H9 (cell line): ENCODE measurements at regions not wholly inside any gene's neighbourhood (a gene's known extent, or its start where the extent isn't known, plus 50 kb on each side); places are given as distances from the start of the nearest gene placed in this dataset.

Source experiments
- DNase-seq: peaks from one replicate; pipeline ENCODE4 v3.0.0-alpha.2; 2017
- H2AFZ ChIP-seq: one replicate; pipeline ENCODE4 v1.6.1; 2013; ENCODE audit warnings: mild to moderate bottlenecking, low read length, control low read depth, moderate library complexity
- H2AK5ac ChIP-seq: 2 replicates; pipeline ENCODE4 v1.6.1; 2013; ENCODE audit warnings: low read length, control low read depth, mixed read lengths; ENCODE audit not compliant: insufficient read length
- H2BK120ac ChIP-seq: one replicate; pipeline ENCODE4 v1.6.1; 2013; ENCODE audit warnings: low read depth, mild to moderate bottlenecking, low read length, control low read depth, inconsistent platforms; ENCODE audit not compliant: poor library complexity, severe bottlenecking
- H2BK12ac ChIP-seq: 2 replicates; pipeline ENCODE4 v1.6.1; 2013; ENCODE audit warnings: low read length, control low read depth, mixed read lengths, low read depth; ENCODE audit not compliant: insufficient read length
- H2BK15ac ChIP-seq: 2 replicates; pipeline ENCODE4 v1.6.1; 2013; ENCODE audit warnings: low read depth, low read length, control low read depth
- H2BK20ac ChIP-seq: one replicate; pipeline ENCODE4 v1.6.1; 2013; ENCODE audit warnings: low read depth, mild to moderate bottlenecking, low read length, control low read depth, inconsistent platforms; ENCODE audit not compliant: poor library complexity, severe bottlenecking
- H2BK5ac ChIP-seq: 2 replicates; pipeline ENCODE4 v1.6.1; 2013; ENCODE audit warnings: low read length, control low read depth, mixed read lengths; ENCODE audit not compliant: insufficient read length
- H3K14ac ChIP-seq: 2 replicates; pipeline ENCODE4 v1.6.1; 2013; ENCODE audit warnings: low read length, control low read depth; ENCODE audit not compliant: insufficient read depth
- H3K18ac ChIP-seq: 2 replicates; pipeline ENCODE4 v1.6.1; 2013; ENCODE audit warnings: low read depth, mild to moderate bottlenecking, mixed read lengths, low read length, control low read depth; ENCODE audit not compliant: insufficient read length
- H3K23ac ChIP-seq: 2 replicates; pipeline ENCODE4 v1.6.1; 2013; ENCODE audit warnings: low read length, control low read depth, mixed read lengths, low read depth; ENCODE audit not compliant: insufficient read length
- H3K23me2 ChIP-seq: 2 replicates; pipeline ENCODE4 v1.6.1; 2013; ENCODE audit warnings: low read depth, mild to moderate bottlenecking, mixed read lengths, low read length, control low read depth; ENCODE audit not compliant: insufficient read length, poor library complexity, severe bottlenecking
- H3K27ac ChIP-seq: 2 replicates; pipeline ENCODE4 v1.5.1; 2013; ENCODE audit warnings: low read length, control low read depth, mixed read lengths, low read depth; ENCODE audit not compliant: insufficient read length
- H3K27me3 ChIP-seq: 2 replicates; pipeline ENCODE4 v1.6.1; 2013; ENCODE audit warnings: low read length, control low read depth, inconsistent platforms; ENCODE audit not compliant: insufficient read depth
- H3K4ac ChIP-seq: 2 replicates; pipeline ENCODE4 v1.6.1; 2013; ENCODE audit warnings: low read depth, mild to moderate bottlenecking, control low read depth, inconsistent platforms, low read length, moderate library complexity
- H3K4me1 ChIP-seq: 2 replicates; pipeline ENCODE4 v1.6.1; 2013; ENCODE audit warnings: low read length, control low read depth, inconsistent platforms; ENCODE audit not compliant: insufficient read depth
- H3K4me2 ChIP-seq: 2 replicates; pipeline ENCODE4 v1.6.1; 2013; ENCODE audit warnings: low read length, control low read depth, mixed read lengths; ENCODE audit not compliant: insufficient read length, insufficient read depth
- H3K56ac ChIP-seq: 2 replicates; pipeline ENCODE4 v1.6.1; 2013; ENCODE audit warnings: low read depth, mild to moderate bottlenecking, mixed read lengths, low read length, control low read depth; ENCODE audit not compliant: insufficient read length
- H3K79me1 ChIP-seq: 2 replicates; pipeline ENCODE4 v1.6.1; 2013; ENCODE audit warnings: low read depth, mild to moderate bottlenecking, moderate library complexity, low read length, control low read depth, inconsistent platforms; ENCODE audit not compliant: insufficient read depth, poor library complexity, severe bottlenecking
- H3K79me2 ChIP-seq: 2 replicates; pipeline ENCODE4 v1.6.1; 2013; ENCODE audit warnings: low read length, control low read depth, inconsistent platforms; ENCODE audit not compliant: insufficient read depth
- H3K9ac ChIP-seq: 2 replicates; pipeline ENCODE4 v1.6.1; 2013; ENCODE audit warnings: low read length, control low read depth, mixed read lengths; ENCODE audit not compliant: insufficient read length; ENCODE audit errors: extremely low read depth
- H3K9me3 ChIP-seq: one replicate; pipeline ENCODE4 v1.6.1; 2013; ENCODE audit warnings: low read depth, low read length, inconsistent platforms; ENCODE audit not compliant: control insufficient read depth
- H3T11ph ChIP-seq: one replicate; pipeline ENCODE4 v1.6.1; 2013; ENCODE audit warnings: mild to moderate bottlenecking, low read length, control low read depth, inconsistent platforms
- H4K20me1 ChIP-seq: one replicate; pipeline ENCODE4 v1.6.1; 2013; ENCODE audit not compliant: control insufficient read depth, insufficient read length, insufficient read depth
- H4K5ac ChIP-seq: 2 replicates; pipeline ENCODE4 v1.6.1; 2013; ENCODE audit warnings: low read depth, mild to moderate bottlenecking, mixed read lengths, low read length, control low read depth; ENCODE audit not compliant: insufficient read length
- H4K8ac ChIP-seq: replicated peaks from 2 replicates; pipeline ENCODE4 v1.6.1; 2013; ENCODE audit warnings: low read length, control low read depth, mixed read lengths, low read depth; ENCODE audit not compliant: insufficient read length
- H4K91ac ChIP-seq: 2 replicates; pipeline ENCODE4 v1.6.1; 2013; ENCODE audit warnings: low read depth, mild to moderate bottlenecking, moderate library complexity, mixed read lengths, low read length, control low read depth; ENCODE audit not compliant: insufficient read length
- H3K27ac Mint-ChIP-seq, 3 experiments: 2 replicates in 2 of 3; 3 replicates in 1 of 3; pipeline ENCODE4 v1.8.0; 2020 to 2021; ENCODE audit warnings: mixed read lengths in 3 of 3, mild to moderate bottlenecking in 1 of 3, moderate library complexity in 1 of 3
- H3K27me3 Mint-ChIP-seq: 2 replicates; pipeline ENCODE4 v1.8.0; 2021; ENCODE audit warnings: low read depth, mild to moderate bottlenecking, moderate library complexity, mixed read lengths
- H3K36me3 Mint-ChIP-seq, 3 experiments: 2 replicates in 2 of 3; 3 replicates in 1 of 3; pipeline ENCODE4 v1.8.0; 2020 to 2021; ENCODE audit warnings: low read depth in 3 of 3, mixed read lengths in 3 of 3; ENCODE audit not compliant: insufficient read depth in 1 of 3
- H3K4me1 Mint-ChIP-seq, 2 experiments: 2 replicates each; pipeline ENCODE4 v1.8.0; 2020; ENCODE audit warnings: mixed read lengths in 2 of 2
- H3K4me3 Mint-ChIP-seq, 2 experiments: 2 replicates in 1 of 2; 3 replicates in 1 of 2; pipeline ENCODE4 v1.8.0; 2020 to 2021; ENCODE audit warnings: mild to moderate bottlenecking in 2 of 2, mixed read lengths in 2 of 2, moderate library complexity in 1 of 2
- H3K9me3 Mint-ChIP-seq, 2 experiments: 2 replicates in 1 of 2; 3 replicates in 1 of 2; pipeline ENCODE4 v1.8.0; 2020; ENCODE audit warnings: mild to moderate bottlenecking in 2 of 2, mixed read lengths in 2 of 2, moderate library complexity in 1 of 2
- CTCF ChIP-seq: fragments of 200-600 bp; sonication (generic); conservative IDR thresholded peaks from 3 replicates; pipeline ENCODE4 v1.8.0; 2021; ENCODE audit warnings: antibody characterized with exemption, mild to moderate bottlenecking
- WGBS: extraction: QIAGEN DNeasy Blood & Tissue Kit; methylation state at CpG from one replicate; pipeline ENCODE4 v1.1.7; 2013; ENCODE audit warnings: missing lambda C conversion rate, low lambda C conversion rate, mixed read lengths; ENCODE audit not compliant: insufficient read length; ENCODE audit errors: extremely low coverage; 5-methylcytosine and 5-hydroxymethylcytosine counted together

GRCh38 chr4:128351502-128351901 is 63.9 kb upstream of the PGRMC2 start:
- H3K27ac Mint-ChIP-seq = no peak overlapping the region

More at GRCh38 chr4:128351502-128351901, 63.9 kb upstream of the PGRMC2 start:
- Mint-ChIP-seq H3K36me3 (no peaks in the 10 kb centered on the region), H3K27me3 (no peaks in the 10 kb centered on the region), H3K9me3 (no peaks in the 10 kb centered on the region), H3K4me3 (no peak overlapping the region), H3K4me1 (peaks cover 25 to 30% of the 10 kb centered on the region in 2 experiments)
- Histone ChIP-seq H2AFZ (no peak overlapping the region), H3T11ph (no peak overlapping the region), H3K79me2 (no peaks in the 10 kb centered on the region), H3K4me1 (peaks cover 3% of the 10 kb centered on the region; the same call in 1 of the 2 replicates), H3K9me3 (no peaks in the 10 kb centered on the region), H2BK15ac (no peak overlapping the region), H4K5ac (no peak overlapping the region), H3K27ac (no peak overlapping the region), H3K18ac (no peak overlapping the region), H2BK120ac (no peak overlapping the region), H2AK5ac (no peak overlapping the region), H4K91ac (no peak overlapping the region), H3K4me2 (no peak overlapping the region), H3K27me3 (no peaks in the 10 kb centered on the region), H3K23me2 (no peaks in the 10 kb centered on the region), H3K4ac (no peak overlapping the region), H2BK12ac (no peak overlapping the region), H3K79me1 (no peaks in the 10 kb centered on the region), H4K8ac (no peak overlapping the region), H4K20me1 (no peaks in the 10 kb centered on the region), H3K56ac (no peak overlapping the region), H2BK20ac (no peak overlapping the region), H3K14ac (no peak overlapping the region), H3K23ac (no peak overlapping the region), H3K9ac (no peak overlapping the region), H2BK5ac (no peak overlapping the region)
- TF ChIP-seq CTCF = no peak
- DNase-seq = no peak
- no CpG with 5 or more reads among the region's 1 CpG for WGBS
